Bone marrow (tissue), 2 donors: ENCODE measurements at regions not wholly inside any gene's neighbourhood (a gene's known extent, or its start where the extent isn't known, plus 50 kb on each side); places are given as distances from the start of the nearest gene placed in this dataset.
"Not testable (repeated sequence)": the region's sequence is repeated elsewhere in the genome, so short reads cannot be mapped to it uniquely, and the experiment has no call there.

Source experiments
- DNase-seq, 2 donors: peaks; one replicate each; lab custom pipeline; 2025; lab: John Stamatoyannopoulos, UW

- DNase-seq = no peak
Measured at GRCh38 chr18:30623401-30624065, 419.0 kb downstream of the DSC3 start.

GRCh38 chr18:30622635-30623034, 419.9 kb downstream of the DSC3 start:
- DNase-seq = no peak

- no peak for DNase-seq
Measured at GRCh38 chr18:30622104-30622503, 420.4 kb downstream of the DSC3 start.

- DNase-seq = no peak
Measured at GRCh38 chr18:30618567-30618966, 424.0 kb downstream of the DSC3 start.

GRCh38 chr18:30616414-30616813, 426.1 kb downstream of the DSC3 start:
- no peak for DNase-seq

GRCh38 chr18:30613467-30613801, 429.1 kb downstream of the DSC3 start:
- DNase-seq = no peak

GRCh38 chr18:30601541-30601940, 441.0 kb downstream of the DSC3 start:
- DNase-seq = no peak

GRCh38 chr18:30597202-30597601, 445.3 kb downstream of the DSC3 start:
- DNase-seq = no peak

GRCh38 chr18:30596635-30597034, 445.9 kb downstream of the DSC3 start:
- no peak for DNase-seq

GRCh38 chr18:30595942-30596341, 446.6 kb downstream of the DSC3 start:
- DNase-seq = no peak

GRCh38 chr18:30594911-30595310, 447.6 kb downstream of the DSC3 start:
- not testable (repeated sequence) for DNase-seq

GRCh38 chr18:30591462-30591861, 451.1 kb downstream of the DSC3 start:
- no peak for DNase-seq

GRCh38 chr18:30588673-30589164, 453.8 kb downstream of the DSC3 start:
- DNase-seq = no peak

GRCh38 chr18:30583768-30584167, 458.8 kb downstream of the DSC3 start:
- no peak for DNase-seq

- DNase-seq = no peak
Measured at GRCh38 chr18:30582078-30582477, 460.5 kb downstream of the DSC3 start.

- DNase-seq = no peak
Measured at GRCh38 chr18:30578707-30579106, 463.8 kb downstream of the DSC3 start.

- DNase-seq = no peak
Measured at GRCh38 chr18:30572214-30572613, 470.3 kb downstream of the DSC3 start.

GRCh38 chr18:30568333-30568732, 474.2 kb downstream of the DSC3 start:
- DNase-seq = no peak

GRCh38 chr18:30566877-30567276, 475.7 kb downstream of the DSC3 start:
- DNase-seq = no peak

GRCh38 chr18:30562231-30562630, 480.3 kb downstream of the DSC3 start:
- DNase-seq = no peak

GRCh38 chr18:30556112-30556511, 486.4 kb downstream of the DSC3 start:
- no peak for DNase-seq

- DNase-seq = no peak
Measured at GRCh38 chr18:30545393-30545792, 497.1 kb downstream of the DSC3 start.

GRCh38 chr18:30544141-30544540, 498.4 kb downstream of the DSC3 start:
- no peak for DNase-seq

GRCh38 chr18:30533716-30534115, 508.8 kb downstream of the DSC3 start:
- DNase-seq = no peak
